Esophagus muscularis mucosa (tissue), 4 donors: ENCODE measurements at regions not wholly inside any gene's neighbourhood (a gene's known extent, or its start where the extent isn't known, plus 50 kb on each side); places are given as distances from the start of the nearest gene placed in this dataset.

Experiments
- DNase-seq: peaks from one replicate; pipeline ENCODE4 v3.0.0-alpha.2; 2017; ENCODE audit errors: extremely low spot score
- H3K27ac ChIP-seq, 4 donors: fragments of 200-600 bp; sonication (generic); replicated peaks in 1 of 4; 1 replicate in 3 of 4; 2 replicates in 1 of 4; pipeline ENCODE4 v1.5.1; 2016 to 2019; ENCODE audit warnings: mild to moderate bottlenecking in 1 of 4
- H3K27me3 ChIP-seq, 4 donors: fragments of 200-600 bp; sonication (generic); one replicate each; pipeline versions ENCODE4 v1.5.1 to v1.6.0; 2016 to 2019
- H3K36me3 ChIP-seq, 4 donors: fragments of 200-600 bp; sonication (generic); one replicate each; pipeline ENCODE4 v1.5.1; 2016 to 2019
- H3K4me1 ChIP-seq, 4 donors: fragments of 200-600 bp; sonication (generic); one replicate each; pipeline ENCODE4 v1.5.1; 2016 to 2019
- H3K4me3 ChIP-seq, 4 donors: fragments of 200-600 bp; sonication (generic); 1 replicate in 2 of 4; 2 replicates in 2 of 4; pipeline ENCODE4 v1.5.1; 2016 to 2019; ENCODE audit warnings: mild to moderate bottlenecking in 4 of 4, moderate library complexity in 1 of 4
- H3K9me3 ChIP-seq, 4 donors: fragments of 200-600 bp; sonication (generic); 1 replicate in 3 of 4; 2 replicates in 1 of 4; pipeline ENCODE4 v1.5.1; 2016 to 2019
- EP300 ChIP-seq: sonication (generic); formaldehyde crosslinking; IDR thresholded peaks from one replicate; pipeline ENCODE4 v1.6.1; 2017; ENCODE audit warnings: antibody characterized with exemption
- POLR2A ChIP-seq: fragments of 450-650 bp; IDR thresholded peaks from one replicate; pipeline ENCODE4 v1.6.1; 2017; ENCODE audit warnings: antibody characterized with exemption, moderate library complexity, mild to moderate bottlenecking, low read depth
- POLR2AphosphoS5 ChIP-seq, 2 donors: sonication (generic); formaldehyde crosslinking; IDR thresholded peaks; one replicate each; pipeline ENCODE4 v1.6.1; 2017; ENCODE audit warnings: antibody characterized with exemption in 2 of 2
- WGBS: methylation state at CpG from one replicate; pipeline ENCODE4 v1.1.5; 2018; 5-methylcytosine and 5-hydroxymethylcytosine counted together
- intact Hi-C: fragments of 100-400 bp; cut with DNase I; formaldehyde crosslinking; loops from one replicate; pipeline ENCODE4 v1.15.1; 2023
- TF ChIP-seq, protein P1 (sequence below), 3 experiments: fragments of 200-600 bp in 2 of 3; fragments of 450-650 bp in 1 of 3; sonication (generic) in 2 of 3; IDR thresholded peaks; one replicate each; pipeline ENCODE4 v1.5.1; 2017 to 2019; ENCODE audit warnings: antibody characterized with exemption in 3 of 3, mild to moderate bottlenecking in 2 of 3, moderate library complexity in 1 of 3

DNA sequence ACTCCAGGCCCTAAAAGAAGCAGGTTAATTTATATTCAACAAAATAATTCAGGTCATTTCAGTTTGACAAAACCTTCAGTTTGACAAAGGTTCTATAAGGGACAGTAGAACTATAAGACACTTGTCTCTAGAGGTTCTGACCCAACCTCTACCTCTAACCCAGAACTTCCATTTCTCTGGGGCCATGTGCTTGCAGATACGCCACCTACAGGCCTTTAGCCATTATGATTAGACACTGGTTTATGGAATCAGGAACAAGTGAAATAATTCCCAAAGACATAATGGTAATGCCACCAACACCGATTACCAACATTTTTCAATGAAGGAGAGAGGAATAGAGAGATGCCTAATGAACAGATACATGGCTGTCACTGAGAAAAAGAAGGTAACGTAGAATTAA lies 733.9 kb downstream of the PRELID2 start:
- H3K27ac ChIP-seq: no peak overlapping the region
- H3K9me3 ChIP-seq: peaks cover 0 to 7% (median 0%) of the 10 kb centered on the region in 4 donors
- WGBS: 93% methylated on average over 3 of the region's 3 CpGs
- TF ChIP-seq EP300 (no peak), POLR2A (no peak), POLR2AphosphoS5 (IDR thresholded peaks at IDR 0.05) (no peak)
- TF ChIP-seq, protein P1, sequence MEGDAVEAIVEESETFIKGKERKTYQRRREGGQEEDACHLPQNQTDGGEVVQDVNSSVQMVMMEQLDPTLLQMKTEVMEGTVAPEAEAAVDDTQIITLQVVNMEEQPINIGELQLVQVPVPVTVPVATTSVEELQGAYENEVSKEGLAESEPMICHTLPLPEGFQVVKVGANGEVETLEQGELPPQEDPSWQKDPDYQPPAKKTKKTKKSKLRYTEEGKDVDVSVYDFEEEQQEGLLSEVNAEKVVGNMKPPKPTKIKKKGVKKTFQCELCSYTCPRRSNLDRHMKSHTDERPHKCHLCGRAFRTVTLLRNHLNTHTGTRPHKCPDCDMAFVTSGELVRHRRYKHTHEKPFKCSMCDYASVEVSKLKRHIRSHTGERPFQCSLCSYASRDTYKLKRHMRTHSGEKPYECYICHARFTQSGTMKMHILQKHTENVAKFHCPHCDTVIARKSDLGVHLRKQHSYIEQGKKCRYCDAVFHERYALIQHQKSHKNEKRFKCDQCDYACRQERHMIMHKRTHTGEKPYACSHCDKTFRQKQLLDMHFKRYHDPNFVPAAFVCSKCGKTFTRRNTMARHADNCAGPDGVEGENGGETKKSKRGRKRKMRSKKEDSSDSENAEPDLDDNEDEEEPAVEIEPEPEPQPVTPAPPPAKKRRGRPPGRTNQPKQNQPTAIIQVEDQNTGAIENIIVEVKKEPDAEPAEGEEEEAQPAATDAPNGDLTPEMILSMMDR (IDR thresholded peaks at IDR 0.05): no peak
- H3K4me3 ChIP-seq: no peak overlapping the region
- no peaks in the 10 kb centered on the region for H3K36me3 ChIP-seq
- no peaks in the 10 kb centered on the region for H3K4me1 ChIP-seq
- DNase-seq: no peak
- intact Hi-C loops: no loop called here
- H3K27me3 ChIP-seq: no peaks in the 10 kb centered on the region

DNA sequence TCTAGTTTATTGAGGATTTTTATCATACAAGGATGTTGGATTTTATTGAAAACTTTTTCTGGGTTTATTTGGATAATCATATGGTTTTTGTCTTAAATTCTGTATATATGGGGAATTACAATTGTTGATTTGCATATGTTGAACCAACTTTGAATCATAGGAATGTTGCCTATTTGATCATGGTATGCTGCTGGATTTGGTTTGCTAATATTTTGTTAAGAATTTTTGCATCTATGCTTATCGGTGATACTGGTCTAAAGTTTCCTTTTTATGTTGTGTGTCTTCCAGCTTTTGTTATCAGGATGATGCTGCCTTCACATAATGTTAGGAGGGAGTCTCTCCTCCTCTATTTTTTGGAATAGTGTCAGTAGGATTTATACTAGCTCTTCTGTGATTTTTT lies 745.0 kb downstream of the PRELID2 start:
- no peak overlapping the region for H3K4me3 ChIP-seq
- no peaks in the 10 kb centered on the region for H3K27me3 ChIP-seq
- no peak overlapping the region for H3K27ac ChIP-seq
- H3K4me1 ChIP-seq: no peaks in the 10 kb centered on the region
- TF ChIP-seq EP300 (no peak), POLR2AphosphoS5 (IDR thresholded peaks at IDR 0.05) (no peak), POLR2A (no peak)
- TF ChIP-seq, protein P1 (IDR thresholded peaks at IDR 0.05): no peak
- H3K9me3 ChIP-seq: peaks cover 0 to 4% (median 0%) of the 10 kb centered on the region in 4 donors
- 75% methylated on average over 1 of the region's 1 CpG for WGBS
- intact Hi-C loops: no loop called here
- no peaks in the 10 kb centered on the region for H3K36me3 ChIP-seq
- no peak for DNase-seq

DNA sequence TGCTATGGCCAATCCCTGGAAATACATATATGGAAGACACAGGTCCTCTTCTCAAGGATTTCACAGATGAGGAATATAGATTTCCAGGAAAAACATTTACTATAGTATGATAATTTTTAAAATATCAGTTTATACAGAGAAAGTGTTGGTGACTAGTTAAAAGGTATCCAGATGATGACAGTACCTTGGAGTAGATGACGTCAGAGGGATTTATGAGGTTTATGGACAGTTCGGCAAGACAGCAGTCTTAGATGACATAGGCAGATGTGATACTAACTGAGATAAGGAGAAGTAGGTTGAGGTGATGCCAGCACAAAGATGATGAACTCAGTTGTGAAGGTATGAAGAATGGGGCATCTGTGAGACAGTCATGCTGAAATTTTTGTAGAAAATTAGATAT lies 750.3 kb downstream of the PRELID2 start:
- Histone ChIP-seq H3K36me3 (no peaks in the 10 kb centered on the region), H3K27ac (no peak overlapping the region), H3K4me1 (no peaks in the 10 kb centered on the region), H3K27me3 (no peaks in the 10 kb centered on the region), H3K4me3 (no peak overlapping the region), H3K9me3 (no peaks in the 10 kb centered on the region)
- WGBS: 88% methylated on average over 2 of the region's 2 CpGs
- intact Hi-C loops: no loop called here
- no peak for TF ChIP-seq EP300
- TF ChIP-seq, protein P1 (IDR thresholded peaks at IDR 0.05): no peak
- TF ChIP-seq POLR2A: no peak
- TF ChIP-seq POLR2AphosphoS5 (IDR thresholded peaks at IDR 0.05): no peak
- no peak for DNase-seq

DNA sequence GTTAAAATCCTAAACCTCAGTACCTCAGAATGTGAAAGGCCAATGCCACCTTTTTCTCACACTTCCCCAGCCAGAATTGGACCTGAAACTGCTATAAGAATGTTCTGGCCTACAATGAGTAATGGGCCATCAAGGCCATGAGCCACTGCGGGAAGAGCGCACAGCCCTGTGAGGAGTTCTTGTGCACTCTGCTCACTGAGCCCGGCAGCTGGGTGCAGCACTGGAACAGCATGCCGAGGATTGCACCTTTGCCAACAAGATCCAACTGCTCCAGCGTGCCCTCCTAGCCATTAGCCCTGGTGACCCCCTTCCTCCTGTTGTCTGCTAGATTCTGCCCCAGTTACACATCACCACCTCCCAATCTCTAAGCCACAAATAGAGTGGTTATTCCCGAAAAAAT lies 758.1 kb downstream of the PRELID2 start:
- Histone ChIP-seq H3K36me3 (no peaks in the 10 kb centered on the region), H3K27me3 (no peaks in the 10 kb centered on the region), H3K4me1 (no peaks in the 10 kb centered on the region), H3K27ac (no peak overlapping the region), H3K4me3 (no peak overlapping the region), H3K9me3 (no peaks in the 10 kb centered on the region)
- WGBS: 84% methylated on average over 6 of the region's 6 CpGs
- no peak for DNase-seq
- intact Hi-C loops: no loop called here
- TF ChIP-seq POLR2AphosphoS5 (IDR thresholded peaks at IDR 0.05) (no peak), POLR2A (no peak), EP300 (no peak)
- TF ChIP-seq, protein P1 (IDR thresholded peaks at IDR 0.05): no peak

DNA sequence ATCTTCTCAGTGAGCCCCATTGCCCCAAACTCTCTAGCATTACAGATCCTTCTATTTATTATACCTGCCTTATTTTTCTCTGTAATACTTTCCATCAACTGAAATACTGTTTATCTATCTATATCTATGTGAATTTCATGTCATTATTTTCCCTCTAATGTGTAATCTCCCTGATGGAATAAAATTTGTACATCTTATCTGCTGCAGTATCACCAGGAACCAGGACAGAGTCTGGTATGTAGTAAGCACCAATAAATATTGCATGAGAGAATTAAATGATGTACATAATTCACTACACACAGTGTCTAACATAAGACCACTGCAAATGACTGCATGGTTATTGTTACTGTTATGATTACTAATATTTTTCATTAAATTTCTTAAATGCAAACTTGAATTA lies 759.1 kb downstream of the PRELID2 start:
- Histone ChIP-seq H3K9me3 (no peaks in the 10 kb centered on the region), H3K36me3 (no peaks in the 10 kb centered on the region), H3K27ac (no peak overlapping the region), H3K4me1 (no peaks in the 10 kb centered on the region), H3K4me3 (no peak overlapping the region), H3K27me3 (no peaks in the 10 kb centered on the region)
- intact Hi-C loops: no loop called here
- no peak for DNase-seq
- no peak for TF ChIP-seq POLR2AphosphoS5 (IDR thresholded peaks at IDR 0.05)
- TF ChIP-seq, protein P1 (IDR thresholded peaks at IDR 0.05): no peak
- TF ChIP-seq EP300: no peak
- no peak for TF ChIP-seq POLR2A
